ENCODE measurements at regions not wholly inside any gene's neighbourhood (a gene's known extent, or its start where the extent isn't known, plus 50 kb on each side); places are given as distances from the start of the nearest gene placed in this dataset.

DNA sequence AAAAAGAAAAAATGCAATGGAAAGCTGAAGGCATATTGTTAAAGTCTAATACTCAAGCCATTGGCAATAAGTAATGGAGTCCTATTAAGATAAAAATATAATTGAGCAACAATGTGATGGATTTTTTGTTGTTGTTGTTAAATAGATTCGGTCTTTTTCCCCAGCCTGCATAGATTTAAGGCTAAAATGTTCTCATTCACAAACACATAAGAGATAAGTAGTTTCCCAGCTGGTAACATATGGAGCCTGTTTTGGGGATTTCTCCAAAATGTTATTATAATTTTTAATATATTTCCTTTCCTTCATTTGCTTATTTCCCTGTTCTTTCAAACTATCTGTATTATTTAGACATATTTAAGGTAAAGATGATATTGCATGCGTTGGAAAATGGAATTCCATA lies 1149.1 kb upstream of the PRR20A start:
- TF ChIP-seq, protein P1, sequence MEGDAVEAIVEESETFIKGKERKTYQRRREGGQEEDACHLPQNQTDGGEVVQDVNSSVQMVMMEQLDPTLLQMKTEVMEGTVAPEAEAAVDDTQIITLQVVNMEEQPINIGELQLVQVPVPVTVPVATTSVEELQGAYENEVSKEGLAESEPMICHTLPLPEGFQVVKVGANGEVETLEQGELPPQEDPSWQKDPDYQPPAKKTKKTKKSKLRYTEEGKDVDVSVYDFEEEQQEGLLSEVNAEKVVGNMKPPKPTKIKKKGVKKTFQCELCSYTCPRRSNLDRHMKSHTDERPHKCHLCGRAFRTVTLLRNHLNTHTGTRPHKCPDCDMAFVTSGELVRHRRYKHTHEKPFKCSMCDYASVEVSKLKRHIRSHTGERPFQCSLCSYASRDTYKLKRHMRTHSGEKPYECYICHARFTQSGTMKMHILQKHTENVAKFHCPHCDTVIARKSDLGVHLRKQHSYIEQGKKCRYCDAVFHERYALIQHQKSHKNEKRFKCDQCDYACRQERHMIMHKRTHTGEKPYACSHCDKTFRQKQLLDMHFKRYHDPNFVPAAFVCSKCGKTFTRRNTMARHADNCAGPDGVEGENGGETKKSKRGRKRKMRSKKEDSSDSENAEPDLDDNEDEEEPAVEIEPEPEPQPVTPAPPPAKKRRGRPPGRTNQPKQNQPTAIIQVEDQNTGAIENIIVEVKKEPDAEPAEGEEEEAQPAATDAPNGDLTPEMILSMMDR (IDR thresholded peaks at IDR 0.05; ENCODE audit: low read depth, low read length, poor library complexity, severe bottlenecking) = no peak
- no peak for TF ChIP-seq EZH2phosphoT487 (IDR thresholded peaks at IDR 0.05; ENCODE audit: borderline replicate concordance, low read length)
